Vagina (tissue), 2 donors: ENCODE measurements at regions not wholly inside any gene's neighbourhood (a gene's known extent, or its start where the extent isn't known, plus 50 kb on each side); places are given as distances from the start of the nearest gene placed in this dataset.
"Not testable (repeated sequence)": the region's sequence is repeated elsewhere in the genome, so short reads cannot be mapped to it uniquely, and the experiment has no call there.

Experiments
- DNase-seq, 2 donors: peaks; one replicate each; pipeline ENCODE4 v3.0.0-alpha.2; 2017; ENCODE audit errors: extremely low spot score in 2 of 2
- H3K27ac ChIP-seq: fragments of 200-600 bp; sonication (generic); one replicate; pipeline ENCODE4 v1.5.1; 2019
- H3K27me3 ChIP-seq: fragments of 200-600 bp; sonication (generic); one replicate; pipeline ENCODE4 v1.5.1; 2019
- H3K36me3 ChIP-seq, 2 donors: fragments of 200-600 bp; sonication (generic); one replicate each; pipeline ENCODE4 v1.5.1; 2017 to 2019
- H3K4me1 ChIP-seq: fragments of 200-600 bp; sonication (generic); one replicate; pipeline ENCODE4 v1.5.1; 2019
- H3K4me3 ChIP-seq, 2 donors: fragments of 200-600 bp; sonication (generic); 1 replicate in 1 of 2; 2 replicates in 1 of 2; pipeline ENCODE4 v1.5.1; 2016 to 2019
- H3K9me3 ChIP-seq: fragments of 200-600 bp; sonication (generic); one replicate; pipeline ENCODE4 v1.5.1; 2019
- POLR2A ChIP-seq, 2 donors: fragments of 450-650 bp; IDR thresholded peaks; one replicate each; pipeline ENCODE4 v1.6.1; 2017; ENCODE audit warnings: antibody characterized with exemption in 2 of 2, mild to moderate bottlenecking in 2 of 2, moderate library complexity in 2 of 2
- POLR2AphosphoS5 ChIP-seq, 2 donors: sonication (generic); formaldehyde crosslinking; IDR thresholded peaks; one replicate each; pipeline ENCODE4 v1.9.0; 2017; ENCODE audit warnings: antibody characterized with exemption in 2 of 2, mild to moderate bottlenecking in 2 of 2, low read depth in 1 of 2; ENCODE audit not compliant: insufficient read depth in 1 of 2
- intact Hi-C: fragments of 100-400 bp; cut with DNase I; formaldehyde crosslinking; loops from one replicate; pipeline ENCODE4 v1.15.1; 2023
- TF ChIP-seq, protein P1 (sequence below), 3 experiments: fragments of 450-650 bp in 2 of 3; fragments of 200-600 bp in 1 of 3; sonication (generic) in 1 of 3; IDR thresholded peaks; one replicate each; pipeline ENCODE4 v1.5.1; 2017 to 2019; ENCODE audit warnings: antibody characterized with exemption in 3 of 3, mild to moderate bottlenecking in 2 of 3, moderate library complexity in 2 of 3

- H3K27me3 ChIP-seq = no peaks in the 10 kb centered on the region
- no peaks in the 10 kb centered on the region for H3K9me3 ChIP-seq
- H3K4me1 ChIP-seq = peaks cover 14% of the 10 kb centered on the region
- no peak for DNase-seq
- intact Hi-C loops = loop anchor here (5.0 kb wide), 1 partner anchor 125 kb away; no protein-coding TSS in a partner anchor
- TF ChIP-seq POLR2A (IDR thresholded peaks at IDR 0.05) (no peak), POLR2AphosphoS5 (IDR thresholded peaks at IDR 0.05; ENCODE audit: insufficient read depth in 1 of 2, low read depth in 1 of 2) (no peak)
- TF ChIP-seq, protein P1, sequence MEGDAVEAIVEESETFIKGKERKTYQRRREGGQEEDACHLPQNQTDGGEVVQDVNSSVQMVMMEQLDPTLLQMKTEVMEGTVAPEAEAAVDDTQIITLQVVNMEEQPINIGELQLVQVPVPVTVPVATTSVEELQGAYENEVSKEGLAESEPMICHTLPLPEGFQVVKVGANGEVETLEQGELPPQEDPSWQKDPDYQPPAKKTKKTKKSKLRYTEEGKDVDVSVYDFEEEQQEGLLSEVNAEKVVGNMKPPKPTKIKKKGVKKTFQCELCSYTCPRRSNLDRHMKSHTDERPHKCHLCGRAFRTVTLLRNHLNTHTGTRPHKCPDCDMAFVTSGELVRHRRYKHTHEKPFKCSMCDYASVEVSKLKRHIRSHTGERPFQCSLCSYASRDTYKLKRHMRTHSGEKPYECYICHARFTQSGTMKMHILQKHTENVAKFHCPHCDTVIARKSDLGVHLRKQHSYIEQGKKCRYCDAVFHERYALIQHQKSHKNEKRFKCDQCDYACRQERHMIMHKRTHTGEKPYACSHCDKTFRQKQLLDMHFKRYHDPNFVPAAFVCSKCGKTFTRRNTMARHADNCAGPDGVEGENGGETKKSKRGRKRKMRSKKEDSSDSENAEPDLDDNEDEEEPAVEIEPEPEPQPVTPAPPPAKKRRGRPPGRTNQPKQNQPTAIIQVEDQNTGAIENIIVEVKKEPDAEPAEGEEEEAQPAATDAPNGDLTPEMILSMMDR (IDR thresholded peaks at IDR 0.05) = peak; percentile 40 to 59 (median 57)
- peak overlapping the region; percentile 71 for H3K27ac ChIP-seq
- peak overlapping the region; percentile 8 to 31 for H3K4me3 ChIP-seq
- H3K36me3 ChIP-seq = no peaks in the 10 kb centered on the region
Measured at GRCh38 chr5:99032234-99033013, 103.6 kb upstream of the CHD1 start.

DNA sequence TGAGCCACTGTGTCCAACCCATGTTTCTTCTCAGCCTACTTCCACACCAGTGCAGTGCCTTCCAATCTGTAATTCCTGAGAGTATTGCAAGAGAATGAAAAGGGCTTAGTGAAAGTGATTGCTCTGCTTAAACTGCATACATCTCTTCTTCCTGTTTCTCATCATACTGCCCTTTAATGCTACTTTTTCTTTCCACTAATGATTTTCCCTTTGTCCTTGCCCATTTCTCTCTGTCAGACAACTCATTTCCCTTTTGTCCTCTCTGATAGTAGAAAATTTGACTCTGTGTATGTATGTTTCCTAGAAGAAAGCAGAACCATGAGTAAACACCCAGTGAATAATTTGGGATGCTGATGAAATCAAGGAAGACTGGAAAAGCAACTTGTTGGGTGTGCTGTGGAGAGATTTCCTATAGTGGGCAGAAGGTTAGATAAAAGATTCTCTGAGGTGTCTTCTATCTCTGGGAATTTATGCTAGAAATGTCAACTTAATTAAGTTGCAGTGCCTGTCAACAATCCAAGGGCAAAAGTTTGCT is 102.2 kb upstream of the CHD1 start:
- H3K36me3 ChIP-seq = no peaks in the 10 kb centered on the region
- DNase-seq = no peak
- H3K9me3 ChIP-seq = no peaks in the 10 kb centered on the region
- no peaks in the 10 kb centered on the region for H3K27me3 ChIP-seq
- no peak overlapping the region for H3K27ac ChIP-seq
- intact Hi-C loops = loop anchor here (5.0 kb wide), 1 partner anchor 124 kb away; no protein-coding TSS in a partner anchor
- TF ChIP-seq POLR2AphosphoS5 (IDR thresholded peaks at IDR 0.05; ENCODE audit: insufficient read depth in 1 of 2, low read depth in 1 of 2) (no peak), POLR2A (IDR thresholded peaks at IDR 0.05) (no peak)
- TF ChIP-seq, protein P1 (IDR thresholded peaks at IDR 0.05) = no peak
- peaks cover 14% of the 10 kb centered on the region for H3K4me1 ChIP-seq
- no peak overlapping the region for H3K4me3 ChIP-seq

- Histone ChIP-seq H3K36me3 (no peaks in the 10 kb centered on the region), H3K27me3 (no peaks in the 10 kb centered on the region), H3K9me3 (no peaks in the 10 kb centered on the region), H3K27ac (no peak overlapping the region), H3K4me3 (no peak overlapping the region), H3K4me1 (peaks cover 14% of the 10 kb centered on the region)
- intact Hi-C loops = no loop called here
- DNase-seq = no peak
- TF ChIP-seq, protein P1 (IDR thresholded peaks at IDR 0.05) = no peak
- no peak for TF ChIP-seq POLR2AphosphoS5 (IDR thresholded peaks at IDR 0.05; ENCODE audit: insufficient read depth in 1 of 2, low read depth in 1 of 2)
Measured at GRCh38 chr5:99029172-99029571, 100.4 kb upstream of the CHD1 start.

- H3K27me3 ChIP-seq, H3K27ac ChIP-seq, H3K36me3 ChIP-seq, DNase-seq, H3K4me3 ChIP-seq, intact Hi-C loops, H3K9me3 ChIP-seq, H3K4me1 ChIP-seq: not testable (repeated sequence)
Measured at GRCh38 chr5:99028170-99028569, 99.4 kb upstream of the CHD1 start.

DNA sequence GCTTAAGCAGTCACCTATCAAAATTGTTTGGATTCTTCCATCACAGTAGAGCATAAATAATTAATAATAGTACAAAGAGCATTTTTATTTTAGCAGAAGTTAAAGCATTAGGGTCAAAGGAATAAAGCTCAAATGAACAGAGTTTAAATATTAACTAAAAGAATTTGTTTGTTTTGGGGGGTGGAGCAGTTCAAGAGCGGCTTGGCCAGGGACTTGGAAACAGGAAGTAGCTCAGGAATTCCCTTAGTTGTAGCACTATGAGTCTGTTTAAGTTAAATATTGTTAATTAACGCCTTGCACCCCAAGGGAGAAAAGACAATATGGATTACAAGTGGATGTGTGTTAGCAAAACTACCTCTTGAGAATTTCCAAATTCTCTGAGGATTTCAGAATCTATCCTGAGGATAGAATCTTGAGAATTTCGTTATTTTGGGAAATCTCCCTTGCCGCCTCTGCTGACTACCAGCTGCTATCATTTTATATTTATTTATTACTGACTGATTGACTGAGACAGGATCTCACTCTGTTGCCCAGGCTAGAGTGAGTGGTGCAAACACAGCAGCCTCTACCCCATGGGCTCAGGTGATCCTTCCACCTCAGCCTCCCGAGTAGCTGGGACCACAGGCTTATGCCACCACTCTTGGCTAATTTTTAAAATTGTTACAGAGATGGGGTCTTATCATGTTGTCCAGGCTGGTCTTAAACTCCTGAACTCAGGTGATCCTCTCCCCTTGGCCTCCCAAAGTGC is 96.7 kb upstream of the CHD1 start:
- no peak for DNase-seq
- H3K9me3 ChIP-seq = no peaks in the 10 kb centered on the region
- TF ChIP-seq POLR2A (IDR thresholded peaks at IDR 0.05) = no peak
- no peak for TF ChIP-seq POLR2AphosphoS5 (IDR thresholded peaks at IDR 0.05; ENCODE audit: insufficient read depth in 1 of 2, low read depth in 1 of 2)
- TF ChIP-seq, protein P1 (IDR thresholded peaks at IDR 0.05) = no peak
- H3K4me3 ChIP-seq = no peak overlapping the region
- no peaks in the 10 kb centered on the region for H3K36me3 ChIP-seq
- intact Hi-C loops = no loop called here
- no peak overlapping the region for H3K27ac ChIP-seq
- no peaks in the 10 kb centered on the region for H3K27me3 ChIP-seq
- no peaks in the 10 kb centered on the region for H3K4me1 ChIP-seq
